Mesenteric fat pad (tissue), 1 donor: ENCODE measurements at regions not wholly inside any gene's neighbourhood (a gene's known extent, or its start where the extent isn't known, plus 50 kb on each side); places are given as distances from the start of the nearest gene placed in this dataset.
"Not testable (repeated sequence)": the region's sequence is repeated elsewhere in the genome, so short reads cannot be mapped to it uniquely, and the experiment has no call there.

ENCODE experiments used
- DNase-seq: peaks from one replicate; pipeline ENCODE4 v3.0.0-alpha.2; 2020; ENCODE audit warnings: low spot score
- donor health status: DM: yes; HTN: yes; CAD: no.

- no peak for DNase-seq
These were observed 283.7 kb upstream of the KCNH7 start for GRCh38 chr2:163122257-163122656.

DNA sequence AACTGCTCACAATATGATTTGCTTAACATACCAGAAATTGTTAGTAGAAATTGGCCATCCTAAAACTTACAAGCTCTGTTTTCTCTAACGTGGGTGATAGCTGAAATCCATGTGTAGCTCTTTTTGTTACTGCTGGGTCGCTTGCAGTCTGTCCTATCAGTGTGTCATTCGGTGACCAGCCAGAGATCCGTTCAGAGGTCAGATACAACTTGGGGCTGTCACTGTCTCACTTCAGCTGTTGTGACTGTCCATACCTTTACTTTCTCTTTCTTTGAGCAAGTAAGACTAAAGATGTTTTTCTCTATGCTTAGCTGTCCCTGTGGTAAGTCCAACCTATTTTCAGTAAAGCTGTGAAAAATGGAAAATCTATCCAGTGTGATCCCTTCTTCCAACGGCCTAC, 282.9 kb upstream of the KCNH7 start:
- no peak for DNase-seq

GRCh38 chr2:163119966-163120365, 281.4 kb upstream of the KCNH7 start:
- DNase-seq = no peak

DNA sequence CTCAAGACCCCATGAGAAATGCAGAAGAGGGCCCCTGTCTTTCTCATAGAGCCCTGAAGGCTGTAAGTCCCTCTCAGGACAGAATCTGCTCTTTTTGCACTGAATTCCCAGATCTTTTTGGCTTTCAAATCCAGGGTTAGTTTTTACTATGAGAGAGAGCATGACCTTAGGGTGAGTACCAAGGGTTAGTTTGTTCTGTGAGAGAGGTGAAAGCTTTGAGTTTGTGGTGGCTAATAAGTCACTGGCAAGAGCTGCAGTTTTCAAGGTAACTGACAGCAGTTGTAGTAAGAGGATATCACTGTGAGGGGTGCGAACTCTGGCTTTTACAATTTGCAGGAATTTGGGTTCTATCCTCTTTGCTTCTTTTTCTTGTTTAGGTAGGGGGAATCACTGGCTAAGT, 248.4 kb upstream of the KCNH7 start:
- no peak for DNase-seq

DNA sequence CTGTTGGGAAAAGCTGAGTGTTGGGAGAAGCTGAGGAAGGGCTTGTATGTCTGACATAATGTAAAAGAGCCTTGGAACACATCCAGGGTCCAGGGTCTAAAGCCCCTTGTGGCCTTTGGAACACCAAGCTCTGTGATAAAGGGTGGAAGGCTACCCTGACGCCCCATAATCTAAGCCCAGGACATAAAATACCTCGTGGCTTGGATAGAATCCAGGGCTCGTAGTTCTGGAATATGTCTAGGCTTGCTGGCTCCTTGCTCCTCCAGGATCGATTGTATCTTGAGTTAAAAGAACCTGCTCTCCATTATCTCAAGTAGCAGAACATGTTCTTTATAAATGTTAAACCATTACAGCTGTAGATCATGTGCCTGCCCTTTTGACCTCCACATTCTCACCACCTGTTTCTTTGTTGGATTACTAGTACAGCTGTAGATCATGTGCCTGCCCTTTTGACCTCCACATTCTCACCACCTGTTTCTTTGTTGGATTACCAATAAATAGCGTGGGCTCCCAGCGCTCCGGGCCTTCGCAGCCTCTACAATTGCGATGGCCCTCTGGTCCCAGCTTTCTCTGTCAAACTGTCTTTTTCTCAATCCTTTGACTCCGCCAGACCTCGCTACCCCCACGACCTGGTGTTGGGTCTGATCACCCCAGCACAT, 246.9 kb upstream of the KCNH7 start:
- DNase-seq = not testable (repeated sequence)

DNA sequence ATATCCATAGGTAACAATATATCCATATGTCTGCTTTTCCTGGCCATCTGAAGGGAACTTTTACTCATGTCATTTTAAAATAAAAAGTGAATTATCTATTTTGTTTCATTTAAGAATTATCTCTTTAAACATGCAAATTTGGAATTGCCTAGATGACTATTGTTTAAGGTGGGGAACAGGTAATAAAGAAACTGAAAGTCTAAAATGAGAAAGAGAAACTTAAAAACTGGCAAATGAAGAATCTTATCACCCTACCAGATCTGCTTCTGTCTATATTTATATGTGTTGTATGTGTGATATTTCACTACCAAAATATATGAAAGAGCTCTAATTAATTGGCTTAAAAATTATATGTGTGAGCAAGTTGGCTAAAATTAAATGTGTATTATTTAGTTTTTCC, 243.2 kb upstream of the KCNH7 start:
- DNase-seq = no peak

DNA sequence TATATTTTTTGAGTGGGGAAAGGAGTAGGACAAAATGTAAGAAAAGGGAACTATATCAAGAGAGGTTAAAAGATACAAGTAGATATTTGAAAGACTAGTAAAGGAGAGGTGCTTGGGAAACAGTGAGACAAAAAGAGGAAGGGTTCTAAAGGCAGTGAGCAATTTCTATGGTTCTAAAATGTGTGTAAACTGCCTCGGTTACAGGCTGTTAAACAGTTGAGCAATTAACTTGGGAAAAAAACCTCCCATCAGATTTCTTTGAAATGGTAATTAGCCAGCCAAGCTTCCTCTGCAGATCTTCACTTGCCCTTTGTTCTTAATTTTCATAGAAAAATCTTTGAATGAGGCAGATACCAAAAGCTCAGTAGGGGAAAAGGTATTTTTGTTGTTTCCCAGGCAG, 238.7 kb upstream of the KCNH7 start:
- DNase-seq = no peak

DNA sequence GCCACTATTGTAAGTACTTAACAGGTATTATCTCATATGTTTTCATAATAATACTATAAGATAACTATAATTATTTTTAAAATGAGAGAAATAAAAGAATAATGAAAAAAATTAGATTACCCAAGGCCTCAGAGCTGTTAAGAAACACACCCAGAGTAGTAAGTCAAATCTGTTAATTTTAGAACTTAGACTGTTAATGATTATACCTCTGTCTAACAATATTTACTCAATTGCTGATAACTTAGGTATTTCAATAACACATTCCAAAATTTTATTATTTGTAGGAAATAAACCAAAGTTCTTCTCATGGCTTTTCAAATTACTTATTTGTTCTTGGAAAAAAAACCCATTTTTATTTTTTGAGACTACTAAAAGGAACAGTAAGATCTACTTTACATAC, 227.5 kb upstream of the KCNH7 start:
- DNase-seq = no peak

- DNase-seq = no peak
These were observed 224.0 kb upstream of the KCNH7 start for GRCh38 chr2:163062524-163062923.

GRCh38 chr2:163046615-163047014, 208.0 kb upstream of the KCNH7 start:
- no peak for DNase-seq

GRCh38 chr2:163045830-163046229, 207.3 kb upstream of the KCNH7 start:
- no peak for DNase-seq

GRCh38 chr2:163044114-163044513, 205.5 kb upstream of the KCNH7 start:
- no peak for DNase-seq

DNA sequence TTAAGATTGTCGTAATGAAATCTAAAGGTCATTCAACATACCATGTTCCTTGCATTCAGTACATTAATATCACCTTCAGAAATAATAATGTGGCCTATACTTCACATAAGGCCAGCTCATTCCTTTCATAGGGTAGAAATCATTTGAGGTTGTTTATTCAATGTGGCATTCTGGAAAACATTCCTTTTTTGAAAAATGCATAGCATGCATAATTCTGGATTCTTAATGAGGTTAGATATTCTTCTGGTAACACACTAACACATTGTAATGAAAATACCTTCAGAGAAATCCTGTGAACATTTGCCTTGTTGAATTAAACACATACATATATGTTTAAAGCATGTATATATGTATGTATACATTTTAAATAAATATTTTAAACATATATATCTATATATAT, 204.6 kb upstream of the KCNH7 start:
- DNase-seq = no peak

DNA sequence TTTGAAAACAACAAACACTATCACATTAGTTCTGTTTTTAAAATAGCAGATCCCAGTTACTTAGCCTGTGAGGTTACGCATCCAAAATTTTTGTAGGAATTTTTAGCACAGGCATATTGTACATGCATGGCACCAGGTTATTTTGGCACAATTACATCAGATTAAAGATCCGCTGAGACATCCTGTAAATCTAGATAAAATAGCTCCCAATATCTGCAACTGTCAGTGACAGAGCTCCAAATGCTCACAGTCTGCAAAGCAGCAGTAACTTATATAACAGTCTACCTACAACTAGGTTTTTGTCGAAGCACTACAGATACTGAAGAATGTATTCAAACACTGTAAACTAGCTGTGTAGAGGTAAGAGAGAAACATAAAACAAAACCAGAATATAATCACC, 200.7 kb upstream of the KCNH7 start:
- no peak for DNase-seq

- no peak for DNase-seq
These were observed 190.2 kb upstream of the KCNH7 start for GRCh38 chr2:163028807-163029206.

GRCh38 chr2:163026136-163026775, 187.7 kb upstream of the KCNH7 start:
- DNase-seq = peak; percentile 81

DNA sequence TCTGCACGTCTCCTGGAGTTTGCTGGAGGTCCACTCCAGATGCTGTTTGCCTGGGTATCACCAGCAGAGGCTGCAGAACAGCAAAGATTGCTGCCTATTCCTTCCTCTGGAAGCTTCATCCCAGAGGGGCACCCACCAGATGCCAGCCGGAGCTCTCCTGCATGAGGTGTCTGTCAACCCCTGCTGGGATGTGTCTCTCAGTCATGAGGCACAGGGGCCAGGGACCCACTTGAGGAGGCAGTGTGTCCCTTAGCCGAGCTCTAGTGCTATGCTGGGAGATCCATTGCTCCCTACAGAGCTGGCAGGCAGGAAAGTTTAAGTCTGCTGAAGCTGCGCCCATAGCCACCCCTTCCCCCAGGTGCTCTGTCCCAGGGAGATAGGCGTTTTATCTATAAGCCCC, 178.3 kb upstream of the KCNH7 start:
- not testable (repeated sequence) for DNase-seq

DNA sequence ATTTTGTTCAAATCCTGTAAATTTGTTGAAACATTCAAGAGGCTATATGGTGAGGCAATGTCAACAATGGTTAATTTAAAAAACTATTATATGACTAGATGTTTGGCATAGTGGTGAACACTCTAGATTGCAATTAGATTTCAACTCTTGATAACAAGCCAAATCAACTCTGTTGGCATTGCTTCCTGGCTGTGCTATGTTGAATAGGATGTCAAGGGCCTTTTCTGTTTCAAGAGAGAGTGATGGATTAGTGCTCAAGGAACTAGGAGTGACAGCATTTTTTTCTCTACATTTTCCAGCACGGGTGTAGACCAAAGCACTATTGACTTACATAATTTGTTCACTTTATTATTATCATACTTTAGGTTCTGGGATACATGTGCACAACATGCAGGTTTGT, 172.4 kb upstream of the KCNH7 start:
- DNase-seq = no peak

DNA sequence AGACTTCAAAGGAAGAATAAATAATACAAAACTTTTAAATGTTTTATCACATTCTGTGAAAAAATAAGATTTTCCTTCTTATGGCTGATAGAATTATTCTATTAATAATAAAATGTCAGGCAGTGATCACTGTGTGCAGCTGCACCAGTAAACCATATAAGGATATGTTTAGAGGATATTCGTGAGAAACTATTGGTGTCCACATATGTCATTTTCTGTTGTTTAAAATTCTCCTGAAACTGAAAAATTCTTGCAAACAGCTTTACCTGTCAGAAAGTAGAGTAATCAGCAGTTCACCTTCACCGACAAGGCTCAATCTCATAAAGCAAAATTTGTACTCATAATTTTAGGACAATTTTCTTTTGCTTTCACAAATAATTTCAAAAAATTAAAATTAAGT, 170.1 kb upstream of the KCNH7 start:
- no peak for DNase-seq

GRCh38 chr2:162994718-162995117, 156.2 kb upstream of the KCNH7 start:
- no peak for DNase-seq

GRCh38 chr2:162992828-162993227, 154.3 kb upstream of the KCNH7 start:
- no peak for DNase-seq

DNA sequence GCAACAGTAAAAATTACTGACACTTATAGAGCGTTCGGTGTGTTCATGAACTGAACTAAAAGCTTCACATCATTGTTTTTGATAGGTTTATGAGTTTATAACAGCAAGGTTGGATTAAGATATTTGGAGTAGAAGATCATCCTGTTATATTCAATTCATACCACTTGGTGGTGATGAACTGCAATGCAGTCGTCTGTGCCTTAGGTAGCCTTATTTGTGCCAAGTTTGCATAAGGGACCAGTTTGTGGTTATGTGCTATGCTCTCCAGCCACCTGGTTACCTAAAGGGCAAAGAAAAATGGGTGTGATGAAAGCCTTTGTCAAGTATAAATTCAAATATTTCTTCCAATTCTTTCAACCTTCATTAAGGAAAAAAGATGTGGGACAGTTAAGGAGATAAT, 150.9 kb upstream of the KCNH7 start:
- no peak for DNase-seq

DNA sequence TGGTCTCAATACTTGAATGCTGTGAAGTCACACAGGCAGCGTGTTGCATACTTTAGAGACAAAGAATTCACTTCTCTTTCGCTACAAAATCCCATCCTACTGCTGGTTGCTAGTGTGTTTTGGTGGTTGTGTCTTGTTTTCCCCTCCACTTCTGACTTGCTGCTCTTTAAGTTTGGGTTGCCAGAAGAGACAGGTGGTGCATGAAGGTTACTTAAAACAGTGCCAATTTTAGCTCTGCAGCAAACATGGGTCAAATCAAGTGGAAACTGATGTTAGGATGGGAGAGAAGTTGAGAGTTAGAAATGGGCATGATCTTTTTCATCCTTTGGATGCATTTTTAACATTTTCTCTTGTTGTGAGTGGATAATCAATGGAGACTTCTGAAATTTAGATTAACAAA, 136.2 kb upstream of the KCNH7 start:
- DNase-seq = no peak
